NCI-H82 (cell line): ENCODE measurements at regions not wholly inside any gene's neighbourhood (a gene's known extent, or its start where the extent isn't known, plus 50 kb on each side); places are given as distances from the start of the nearest gene placed in this dataset.

Experiments
- DNase-seq: peaks from one replicate; lab custom pipeline; 2025; lab: John Stamatoyannopoulos, UW

GRCh38 chr13:106961651-106962050 is 393.7 kb upstream of the ARGLU1 start:
- no peak for DNase-seq

- no peak for DNase-seq
Measured at GRCh38 chr13:106961216-106961615, 393.3 kb upstream of the ARGLU1 start.

- DNase-seq = no peak
Measured at GRCh38 chr13:106958621-106959048, 390.7 kb upstream of the ARGLU1 start.

GRCh38 chr13:106942563-106942962 is 374.6 kb upstream of the ARGLU1 start:
- DNase-seq = no peak

- no peak for DNase-seq
Measured at GRCh38 chr13:106941779-106942178, 373.8 kb upstream of the ARGLU1 start.

GRCh38 chr13:106927421-106927820 is 359.5 kb upstream of the ARGLU1 start:
- DNase-seq = no peak

GRCh38 chr13:106922384-106922783 is 354.4 kb upstream of the ARGLU1 start:
- DNase-seq = no peak

- no peak for DNase-seq
Measured at GRCh38 chr13:106919638-106920037, 351.7 kb upstream of the ARGLU1 start.

GRCh38 chr13:106919133-106919532 is 351.2 kb upstream of the ARGLU1 start:
- DNase-seq = no peak

- no peak for DNase-seq
Measured at GRCh38 chr13:106918557-106918860, 350.6 kb upstream of the ARGLU1 start.

- peak; percentile 74 for DNase-seq
Measured at GRCh38 chr13:106917673-106918556, 350.0 kb upstream of the ARGLU1 start.

GRCh38 chr13:106917024-106917571 is 349.2 kb upstream of the ARGLU1 start:
- no peak for DNase-seq

- no peak for DNase-seq
Measured at GRCh38 chr13:106916329-106916976, 348.5 kb upstream of the ARGLU1 start.

- DNase-seq = no peak
Measured at GRCh38 chr13:106915146-106915545, 347.2 kb upstream of the ARGLU1 start.

- no peak for DNase-seq
Measured at GRCh38 chr13:106911627-106912026, 343.7 kb upstream of the ARGLU1 start.

- DNase-seq = no peak
Measured at GRCh38 chr13:106911020-106911419, 343.1 kb upstream of the ARGLU1 start.

- no peak for DNase-seq
Measured at GRCh38 chr13:106906426-106906996, 338.6 kb upstream of the ARGLU1 start.

GRCh38 chr13:106905380-106906162 is 337.6 kb upstream of the ARGLU1 start:
- DNase-seq = no peak

GRCh38 chr13:106899442-106899841 is 331.5 kb upstream of the ARGLU1 start:
- no peak for DNase-seq

- no peak for DNase-seq
Measured at GRCh38 chr13:106898231-106898630, 330.3 kb upstream of the ARGLU1 start.

GRCh38 chr13:106888148-106888547 is 320.2 kb upstream of the ARGLU1 start:
- no peak for DNase-seq

- no peak for DNase-seq
Measured at GRCh38 chr13:106887686-106888085, 319.7 kb upstream of the ARGLU1 start.
